CD14-positive monocyte (primary cell): ENCODE measurements at regions not wholly inside any gene's neighbourhood (a gene's known extent, or its start where the extent isn't known, plus 50 kb on each side); places are given as distances from the start of the nearest gene placed in this dataset.

Experiments
- DNase-seq, 3 donors: peaks; one replicate each; pipeline ENCODE4 v3.0.0-alpha.2; 2011 to 2022
- H2AFZ ChIP-seq: 2 replicates; pipeline ENCODE4 v1.6.0; 2012; ENCODE audit warnings: mild to moderate bottlenecking, low read depth, low read length, inconsistent platforms; ENCODE audit not compliant: insufficient read depth, poor library complexity, severe bottlenecking
- H3K27ac ChIP-seq, 2 donors: 1 replicate in 1 of 2; 2 replicates in 1 of 2; pipeline ENCODE4 v1.5.1; 2012 to 2013; ENCODE audit warnings: low read length in 2 of 2, control low read depth in 1 of 2, inconsistent platforms in 1 of 2, low read depth in 1 of 2, mild to moderate bottlenecking in 1 of 2
- H3K27me3 ChIP-seq, 2 donors: one replicate each; pipeline versions ENCODE4 v1.6.0 to v1.6.1; 2011 to 2013; ENCODE audit warnings: low read length in 2 of 2; ENCODE audit not compliant: control insufficient read depth in 2 of 2, insufficient read depth in 2 of 2
- H3K36me3 ChIP-seq, 2 donors: replicated peaks in 1 of 2; 1 replicate in 1 of 2; 2 replicates in 1 of 2; pipeline versions ENCODE4 v1.5.1 to v1.6.1; 2012 to 2013; ENCODE audit warnings: low read length in 2 of 2, control low read depth in 1 of 2, inconsistent platforms in 1 of 2, mild to moderate bottlenecking in 1 of 2; ENCODE audit not compliant: insufficient read depth in 2 of 2, control insufficient read depth in 1 of 2
- H3K4me1 ChIP-seq, 2 donors: 1 replicate in 1 of 2; 2 replicates in 1 of 2; pipeline versions ENCODE4 v1.5.1 to v1.6.1; 2012 to 2013; ENCODE audit warnings: low read length in 2 of 2, control low read depth in 1 of 2, inconsistent platforms in 1 of 2, mild to moderate bottlenecking in 1 of 2, moderate library complexity in 1 of 2; ENCODE audit not compliant: insufficient read depth in 2 of 2, control insufficient read depth in 1 of 2
- H3K4me2 ChIP-seq: replicated peaks from 2 replicates; pipeline ENCODE3; 2012; ENCODE audit warnings: low read length, moderate library complexity, mild to moderate bottlenecking; ENCODE audit not compliant: poor library complexity, severe bottlenecking; ENCODE audit errors: extremely low read depth
- H3K4me3 ChIP-seq, 3 experiments: fragments of 200-600 bp in 1 of 3; sonication (generic) in 1 of 3; replicated peaks in 1 of 3; 1 replicate in 2 of 3; 2 replicates in 1 of 3; pipeline ENCODE4 v1.5.1; 2011 to 2013; ENCODE audit warnings: low read length in 3 of 3, mild to moderate bottlenecking in 3 of 3, control low read depth in 2 of 3, low read depth in 2 of 3, inconsistent platforms in 1 of 3, moderate library complexity in 1 of 3
- H3K79me2 ChIP-seq: 2 replicates; pipeline ENCODE4 v1.6.0; 2012; ENCODE audit warnings: mild to moderate bottlenecking, control low read depth, inconsistent platforms, low read length, moderate library complexity; ENCODE audit not compliant: insufficient read depth
- H3K9ac ChIP-seq: 2 replicates; pipeline ENCODE4 v1.6.0; 2017; ENCODE audit warnings: low read length, mild to moderate bottlenecking; ENCODE audit not compliant: insufficient read depth, poor library complexity, severe bottlenecking
- H3K9me3 ChIP-seq, 2 donors: replicated peaks in 1 of 2; 1 replicate in 1 of 2; 2 replicates in 1 of 2; pipeline versions ENCODE4 v1.5.1 to v1.6.1; 2012 to 2013; ENCODE audit warnings: low read length in 2 of 2, control low read depth in 1 of 2; ENCODE audit not compliant: control insufficient read depth in 1 of 2, insufficient read depth in 1 of 2
- H4K20me1 ChIP-seq: 2 replicates; pipeline ENCODE4 v1.6.0; 2012; ENCODE audit warnings: mild to moderate bottlenecking, low read length, control low read depth, moderate library complexity; ENCODE audit not compliant: insufficient read depth
- H3K27ac Mint-ChIP-seq, 7 donors: one replicate each; pipeline ENCODE4 v1.8.0; 2020; ENCODE audit warnings: mild to moderate bottlenecking in 7 of 7, mixed read lengths in 7 of 7, moderate library complexity in 6 of 7, inconsistent platforms in 2 of 7
- H3K27me3 Mint-ChIP-seq, 3 donors: one replicate each; pipeline ENCODE4 v1.8.0; 2021 to 2022; ENCODE audit warnings: low read depth in 3 of 3, mild to moderate bottlenecking in 3 of 3, mixed read lengths in 3 of 3, moderate library complexity in 3 of 3, inconsistent platforms in 1 of 3
- H3K36me3 Mint-ChIP-seq, 2 donors: one replicate each; pipeline ENCODE4 v1.8.0; 2020; ENCODE audit warnings: mixed read lengths in 2 of 2, inconsistent platforms in 1 of 2, mild to moderate bottlenecking in 1 of 2
- H3K4me1 Mint-ChIP-seq: one replicate; pipeline ENCODE4 v1.8.0; 2020; ENCODE audit warnings: mild to moderate bottlenecking, mixed read lengths
- H3K4me3 Mint-ChIP-seq, 2 donors: one replicate each; pipeline ENCODE4 v1.8.0; 2020; ENCODE audit warnings: mild to moderate bottlenecking in 2 of 2, mixed read lengths in 2 of 2, moderate library complexity in 1 of 2
- H3K9me3 Mint-ChIP-seq, 7 donors: one replicate each; pipeline ENCODE4 v1.8.0; 2020 to 2022; ENCODE audit warnings: mixed read lengths in 7 of 7, mild to moderate bottlenecking in 6 of 7, moderate library complexity in 6 of 7, inconsistent platforms in 2 of 7
- CTCF ChIP-seq: fragments of 200-600 bp; IDR thresholded peaks from one replicate; pipeline ENCODE4 v1.8.0; 2022; ENCODE audit warnings: antibody characterized with exemption, mild to moderate bottlenecking
- WGBS: methylation state at CpG from one replicate; pipeline ENCODE4 v1.1.5; 2013; ENCODE audit warnings: missing lambda C conversion rate; ENCODE audit not compliant: insufficient coverage; 5-methylcytosine and 5-hydroxymethylcytosine counted together
- intact Hi-C, 2 donors: fragments of 100-400 bp; cut with micrococcal nuclease; formaldehyde crosslinking; loops; one replicate each; pipeline versions ENCODE4 v1.15.0 to v1.15.1; 2023

GRCh38 chr18:34411952-34412351 is 187.2 kb upstream of the NOL4 start:
- H3K4me1 Mint-ChIP-seq: no peaks in the 10 kb centered on the region
- H3K4me1 ChIP-seq: no peaks in the 10 kb centered on the region
- DNase-seq: no peak
- H3K27ac ChIP-seq: no peak overlapping the region
- no peak overlapping the region for H3K4me3 Mint-ChIP-seq
- H3K36me3 ChIP-seq: no peaks in the 10 kb centered on the region
- no peaks in the 10 kb centered on the region for H3K79me2 ChIP-seq
- 80% methylated on average over 1 of the region's 1 CpG for WGBS
- H2AFZ ChIP-seq: no peak overlapping the region
- H3K9me3 Mint-ChIP-seq: peaks cover 0 to 4% (median 0%) of the 10 kb centered on the region in 7 donors
- no peak overlapping the region for H3K4me2 ChIP-seq
- TF ChIP-seq CTCF: no peak
- no peaks in the 10 kb centered on the region for H3K9me3 ChIP-seq
- intact Hi-C loops: no loop called here
- H3K4me3 ChIP-seq: no peak overlapping the region
- no peak overlapping the region for H3K9ac ChIP-seq
- H3K27ac Mint-ChIP-seq: no peak overlapping the region
- no peaks in the 10 kb centered on the region for H3K27me3 ChIP-seq
- no peaks in the 10 kb centered on the region for H3K36me3 Mint-ChIP-seq
- peaks cover 0 to 1% (median 0%) of the 10 kb centered on the region in 3 donors for H3K27me3 Mint-ChIP-seq
- no peaks in the 10 kb centered on the region for H4K20me1 ChIP-seq

GRCh38 chr18:34431042-34431441 is 206.3 kb upstream of the NOL4 start:
- intact Hi-C loops: no loop called here

More at GRCh38 chr18:34431042-34431441, 206.3 kb upstream of the NOL4 start:
- WGBS: no CpG with 5 or more reads among the region's 4 CpGs
- H3K4me2 ChIP-seq: no peak overlapping the region
- H3K79me2 ChIP-seq: no peaks in the 10 kb centered on the region
- Mint-ChIP-seq H3K27me3 (peaks cover 0 to 1% (median 0%) of the 10 kb centered on the region in 3 donors), H3K36me3 (no peaks in the 10 kb centered on the region), H3K4me1 (no peaks in the 10 kb centered on the region), H3K4me3 (no peak overlapping the region), H3K9me3 (peaks cover 2 to 13% (median 9%) of the 10 kb centered on the region in 7 donors), H3K27ac (no peak overlapping the region)
- H3K9ac ChIP-seq: no peak overlapping the region
- TF ChIP-seq CTCF: no peak
- H2AFZ ChIP-seq: no peak overlapping the region
- H3K4me3 ChIP-seq: no peak overlapping the region
- H4K20me1 ChIP-seq: no peaks in the 10 kb centered on the region
- peaks cover 0 to 5% of the 10 kb centered on the region in 2 donors for H3K9me3 ChIP-seq
- H3K27ac ChIP-seq: no peak overlapping the region
- no peak for DNase-seq
- no peaks in the 10 kb centered on the region for H3K36me3 ChIP-seq
- no peaks in the 10 kb centered on the region for H3K4me1 ChIP-seq
- no peaks in the 10 kb centered on the region for H3K27me3 ChIP-seq
